Adipocyte (in vitro differentiated cells): ENCODE measurements at regions not wholly inside any gene's neighbourhood (a gene's known extent, or its start where the extent isn't known, plus 50 kb on each side); places are given as distances from the start of the nearest gene placed in this dataset.
"Not testable (repeated sequence)": the region's sequence is repeated elsewhere in the genome, so short reads cannot be mapped to it uniquely, and the experiment has no call there.

ENCODE experiments used
- DNase-seq: peaks from one replicate; pipeline ENCODE4 v3.0.0-alpha.2; 2015; ENCODE audit warnings: low read depth
- H3K27me3 ChIP-seq: replicated peaks from 2 replicates; pipeline ENCODE4 v1.7.0; 2013; ENCODE audit warnings: mild to moderate bottlenecking, low read length, moderate library complexity; ENCODE audit not compliant: control insufficient read depth, insufficient read depth
- H3K36me3 ChIP-seq: 2 replicates; pipeline ENCODE4 v1.7.0; 2013; ENCODE audit warnings: low read length, mild to moderate bottlenecking, moderate library complexity; ENCODE audit not compliant: control insufficient read depth, insufficient read depth, severe bottlenecking
- H3K4me1 ChIP-seq: 2 replicates; pipeline ENCODE4 v1.7.0; 2013; ENCODE audit warnings: mild to moderate bottlenecking, low read length, moderate library complexity; ENCODE audit not compliant: control insufficient read depth, insufficient read depth
- H3K4me3 ChIP-seq: 2 replicates; pipeline ENCODE4 v1.7.0; 2013; ENCODE audit warnings: mild to moderate bottlenecking, low read length, moderate library complexity
- H3K9ac ChIP-seq: 2 replicates; pipeline ENCODE4 v1.7.0; 2013; ENCODE audit warnings: mild to moderate bottlenecking, low read length, moderate library complexity
- H3K9me3 ChIP-seq: 2 replicates; pipeline ENCODE4 v1.7.0; 2013; ENCODE audit warnings: mild to moderate bottlenecking, low read length, moderate library complexity; ENCODE audit not compliant: control insufficient read depth

GRCh38 chr13:79998381-79998880 lies 342.5 kb downstream of the SPRY2 start:
- DNase-seq, result no peak
- no peaks in the 10 kb centered on the region for H3K9me3 ChIP-seq
- H3K27me3 ChIP-seq, result no peaks in the 10 kb centered on the region
- H3K4me3 ChIP-seq, result no peak overlapping the region
- H3K36me3 ChIP-seq, result no peaks in the 10 kb centered on the region
- H3K9ac ChIP-seq, result no peak overlapping the region
- peaks cover 5% of the 10 kb centered on the region for H3K4me1 ChIP-seq

- no peak overlapping the region for H3K9ac ChIP-seq
- H3K4me3 ChIP-seq, result no peak overlapping the region
- peaks cover 5% of the 10 kb centered on the region for H3K4me1 ChIP-seq
- DNase-seq, result no peak
- H3K36me3 ChIP-seq, result no peaks in the 10 kb centered on the region
- H3K27me3 ChIP-seq, result no peaks in the 10 kb centered on the region
- H3K9me3 ChIP-seq, result no peaks in the 10 kb centered on the region
Measured at GRCh38 chr13:79997244-79997643, 343.7 kb downstream of the SPRY2 start.

GRCh38 chr13:79995334-79995733 lies 345.6 kb downstream of the SPRY2 start:
- Histone ChIP-seq H3K4me1 (peaks cover 5% of the 10 kb centered on the region), H3K9ac (no peak overlapping the region), H3K4me3 (no peak overlapping the region), H3K9me3 (no peaks in the 10 kb centered on the region), H3K36me3 (no peaks in the 10 kb centered on the region), H3K27me3 (no peaks in the 10 kb centered on the region)
- peak; percentile 35 for DNase-seq

GRCh38 chr13:79992111-79992510 lies 348.8 kb downstream of the SPRY2 start:
- Histone ChIP-seq H3K36me3 (no peaks in the 10 kb centered on the region), H3K9me3 (no peaks in the 10 kb centered on the region), H3K27me3 (no peaks in the 10 kb centered on the region), H3K9ac (no peak overlapping the region), H3K4me3 (no peak overlapping the region), H3K4me1 (peaks cover 36% of the 10 kb centered on the region)
- no peak for DNase-seq

GRCh38 chr13:79990048-79990447 lies 350.9 kb downstream of the SPRY2 start:
- no peak for DNase-seq
- no peak overlapping the region for H3K9ac ChIP-seq
- H3K9me3 ChIP-seq, result no peaks in the 10 kb centered on the region
- H3K4me3 ChIP-seq, result no peak overlapping the region
- H3K36me3 ChIP-seq, result no peaks in the 10 kb centered on the region
- no peaks in the 10 kb centered on the region for H3K27me3 ChIP-seq
- peaks cover 40% of the 10 kb centered on the region for H3K4me1 ChIP-seq

- no peak overlapping the region for H3K4me3 ChIP-seq
- no peaks in the 10 kb centered on the region for H3K9me3 ChIP-seq
- DNase-seq, result peak; percentile 45
- no peaks in the 10 kb centered on the region for H3K27me3 ChIP-seq
- peaks cover 36% of the 10 kb centered on the region for H3K4me1 ChIP-seq
- H3K36me3 ChIP-seq, result no peaks in the 10 kb centered on the region
- no peak overlapping the region for H3K9ac ChIP-seq
Measured at GRCh38 chr13:79989217-79989661, 351.7 kb downstream of the SPRY2 start.

- peak; percentile 64 for DNase-seq
- Histone ChIP-seq H3K4me3 (no peak overlapping the region), H3K36me3 (no peaks in the 10 kb centered on the region), H3K4me1 (peaks cover 36% of the 10 kb centered on the region), H3K27me3 (no peaks in the 10 kb centered on the region), H3K9ac (peak overlapping the region; percentile 20), H3K9me3 (no peaks in the 10 kb centered on the region)
Measured at GRCh38 chr13:79988573-79988972, 352.4 kb downstream of the SPRY2 start.

- peak overlapping the region; percentile 27 for H3K9ac ChIP-seq
- DNase-seq, result no peak
- H3K9me3 ChIP-seq, result no peaks in the 10 kb centered on the region
- no peaks in the 10 kb centered on the region for H3K36me3 ChIP-seq
- H3K4me3 ChIP-seq, result peak overlapping the region; percentile 4
- H3K4me1 ChIP-seq, result peaks cover 36% of the 10 kb centered on the region
- no peaks in the 10 kb centered on the region for H3K27me3 ChIP-seq
Measured at GRCh38 chr13:79987761-79988160, 353.2 kb downstream of the SPRY2 start.

GRCh38 chr13:79987323-79987722 lies 353.6 kb downstream of the SPRY2 start:
- H3K4me1 ChIP-seq, result peaks cover 36% of the 10 kb centered on the region
- peak; percentile 82 for DNase-seq
- no peaks in the 10 kb centered on the region for H3K36me3 ChIP-seq
- H3K27me3 ChIP-seq, result no peaks in the 10 kb centered on the region
- peak overlapping the region; percentile 27 for H3K9ac ChIP-seq
- H3K9me3 ChIP-seq, result no peaks in the 10 kb centered on the region
- H3K4me3 ChIP-seq, result peak overlapping the region; percentile 4

GRCh38 chr13:79986890-79987289 lies 354.0 kb downstream of the SPRY2 start:
- Histone ChIP-seq H3K9me3 (no peaks in the 10 kb centered on the region), H3K9ac (peak overlapping the region; percentile 27), H3K4me1 (peaks cover 36% of the 10 kb centered on the region), H3K36me3 (no peaks in the 10 kb centered on the region), H3K4me3 (peak overlapping the region; percentile 4), H3K27me3 (no peaks in the 10 kb centered on the region)
- DNase-seq, result peak; percentile 23

- not testable (repeated sequence) for H3K4me3 ChIP-seq, H3K27me3 ChIP-seq, H3K9me3 ChIP-seq, H3K36me3 ChIP-seq, DNase-seq, H3K4me1 ChIP-seq, H3K9ac ChIP-seq
Measured at GRCh38 chr13:79974935-79975650, 365.8 kb downstream of the SPRY2 start.
